ENCODE measurements at regions not wholly inside any gene's neighbourhood (a gene's known extent, or its start where the extent isn't known, plus 50 kb on each side); places are given as distances from the start of the nearest gene placed in this dataset.
"Not testable (repeated sequence)": the region's sequence is repeated elsewhere in the genome, so short reads cannot be mapped to it uniquely, and the experiment has no call there.

GRCh38 chr15:96147267-96147666, 183.2 kb upstream of the NR2F2 start:
- DNase-seq: no peak

GRCh38 chr15:96150254-96150653, 180.2 kb upstream of the NR2F2 start:
- no peak for DNase-seq

- not testable (repeated sequence) for DNase-seq
These were observed 178.8 kb upstream of the NR2F2 start for GRCh38 chr15:96151749-96152148.

GRCh38 chr15:96153929-96154328, 176.6 kb upstream of the NR2F2 start:
- no peak for DNase-seq

- DNase-seq: no peak
These were observed 171.6 kb upstream of the NR2F2 start for GRCh38 chr15:96158938-96159337.

- DNase-seq: no peak
These were observed 170.2 kb upstream of the NR2F2 start for GRCh38 chr15:96160269-96160668.

GRCh38 chr15:96160800-96161199, 169.7 kb upstream of the NR2F2 start:
- DNase-seq: no peak

GRCh38 chr15:96162322-96162721, 168.2 kb upstream of the NR2F2 start:
- DNase-seq: no peak

- no peak for DNase-seq
These were observed 165.4 kb upstream of the NR2F2 start for GRCh38 chr15:96165081-96165480.

GRCh38 chr15:96165775-96166174, 164.7 kb upstream of the NR2F2 start:
- no peak for DNase-seq

- no peak for DNase-seq
These were observed 164.0 kb upstream of the NR2F2 start for GRCh38 chr15:96166223-96167200.

- not testable (repeated sequence) for DNase-seq
These were observed 159.9 kb upstream of the NR2F2 start for GRCh38 chr15:96170616-96170978.

GRCh38 chr15:96170979-96171739, 159.3 kb upstream of the NR2F2 start:
- DNase-seq: no peak

- DNase-seq: no peak
These were observed 158.6 kb upstream of the NR2F2 start for GRCh38 chr15:96171853-96172296.

GRCh38 chr15:96172417-96172816, 158.1 kb upstream of the NR2F2 start:
- no peak for DNase-seq

- DNase-seq: no peak
These were observed 153.7 kb upstream of the NR2F2 start for GRCh38 chr15:96176831-96177230.

GRCh38 chr15:96177279-96177678, 153.2 kb upstream of the NR2F2 start:
- no peak for DNase-seq

GRCh38 chr15:96180087-96180748, 150.3 kb upstream of the NR2F2 start:
- DNase-seq: no peak

GRCh38 chr15:96181217-96181616, 149.3 kb upstream of the NR2F2 start:
- no peak for DNase-seq

- DNase-seq: no peak
These were observed 148.6 kb upstream of the NR2F2 start for GRCh38 chr15:96181873-96182301.

GRCh38 chr15:96182736-96183513, 147.6 kb upstream of the NR2F2 start:
- DNase-seq: no peak

- no peak for DNase-seq
These were observed 147.0 kb upstream of the NR2F2 start for GRCh38 chr15:96183514-96183850.

- DNase-seq: no peak
These were observed 146.6 kb upstream of the NR2F2 start for GRCh38 chr15:96183867-96184266.
